ENCODE measurements at regions not wholly inside any gene's neighbourhood (a gene's known extent, or its start where the extent isn't known, plus 50 kb on each side); places are given as distances from the start of the nearest gene placed in this dataset.

GRCh38 chr2:212918336-212918735, 233.1 kb downstream of the IKZF2 start:
- Mint-ChIP-seq H3K9me3 (no peaks in the 10 kb centered on the region), H3K27ac (no peak overlapping the region), H3K36me3 (no peaks in the 10 kb centered on the region), H3K4me1 (peaks cover 55% of the 10 kb centered on the region), H3K4me3 (no peak overlapping the region), H3K27me3 (ENCODE audit: low read depth) (peaks cover 30% of the 10 kb centered on the region)
- ChIA-PET POLR2A (no interaction called here), CTCF (interaction anchor here (1.0 kb wide), 1 partner anchor 26 kb away, joined by 3 read pairs; no protein-coding TSS in a partner anchor)
- TF ChIP-seq NR1H2 (CRISPR knock-in tag; IDR thresholded peaks at IDR 0.05), result no peak
- TF ChIP-seq ATF6 (CRISPR knock-in tag; IDR thresholded peaks at IDR 0.05), result no peak
- TF ChIP-seq NFE2L1 (CRISPR knock-in tag; IDR thresholded peaks at IDR 0.05), result no peak
- TF ChIP-seq GABPB1 (CRISPR knock-in tag; IDR thresholded peaks at IDR 0.05), result no peak
- no peak for TF ChIP-seq TP53 (CRISPR knock-in tag; IDR thresholded peaks at IDR 0.05)
- TF ChIP-seq E2F1 (CRISPR knock-in tag; IDR thresholded peaks at IDR 0.05), result no peak
- no peak for TF ChIP-seq ZNF317 (CRISPR knock-in tag; IDR thresholded peaks at IDR 0.05; ENCODE audit: borderline replicate concordance, low read depth)
- TF ChIP-seq ZNF219 (CRISPR knock-in tag; IDR thresholded peaks at IDR 0.05; ENCODE audit: borderline replicate concordance), result no peak
- TF ChIP-seq CTCF (IDR thresholded peaks at IDR 0.05), result no peak
- TF ChIP-seq CBFB (CRISPR knock-in tag; IDR thresholded peaks at IDR 0.05; ENCODE audit: low read depth), result no peak
- TF ChIP-seq ERG (CRISPR knock-in tag; IDR thresholded peaks at IDR 0.05), result no peak
- no peak for TF ChIP-seq MYBL2 (CRISPR knock-in tag; IDR thresholded peaks at IDR 0.05)
- no peak for TF ChIP-seq ZNF232 (CRISPR knock-in tag; IDR thresholded peaks at IDR 0.05)
- no peak for TF ChIP-seq GRHL2 (CRISPR knock-in tag; IDR thresholded peaks at IDR 0.05; ENCODE audit: insufficient replicate concordance, severe bottlenecking)
- TF ChIP-seq HMGXB4 (CRISPR knock-in tag; IDR thresholded peaks at IDR 0.05), result no peak
- DNase-seq (ENCODE audit: low spot score) (no peak), ATAC-seq (no peak)

- POLR2A ChIA-PET, result no interaction called here
- H3K4me3 Mint-ChIP-seq, result no peak overlapping the region
- DNase-seq (ENCODE audit: low spot score) (no peak), ATAC-seq (no peak)
- H3K9me3 Mint-ChIP-seq, result no peaks in the 10 kb centered on the region
- peaks cover 30% of the 10 kb centered on the region for H3K27me3 Mint-ChIP-seq (ENCODE audit: low read depth)
- no peaks in the 10 kb centered on the region for H3K36me3 Mint-ChIP-seq
- H3K27ac Mint-ChIP-seq, result no peak overlapping the region
- CTCF ChIA-PET, result no interaction called here
- H3K4me1 Mint-ChIP-seq, result peaks cover 35% of the 10 kb centered on the region
- TF ChIP-seq NFYB (CRISPR knock-in tag; conservative IDR thresholded peaks at IDR 0.05; ENCODE audit: low read depth) (no peak), ZNF532 (CRISPR knock-in tag; IDR thresholded peaks at IDR 0.05; ENCODE audit: borderline replicate concordance) (no peak), ATF2 (CRISPR knock-in tag; IDR thresholded peaks at IDR 0.05; ENCODE audit: borderline replicate concordance, low read depth) (no peak), OVOL2 (CRISPR knock-in tag; IDR thresholded peaks at IDR 0.05; ENCODE audit: borderline replicate concordance) (no peak), SMAD4 (CRISPR knock-in tag; IDR thresholded peaks at IDR 0.05) (no peak), GABPB1 (CRISPR knock-in tag; IDR thresholded peaks at IDR 0.05) (no peak), IRF2 (CRISPR knock-in tag; IDR thresholded peaks at IDR 0.05; ENCODE audit: borderline replicate concordance, low read depth) (no peak)
Observed at GRCh38 chr2:212915121-212915782, 236.2 kb downstream of the IKZF2 start.
